Transverse colon (tissue), 4 donors: ENCODE measurements at regions not wholly inside any gene's neighbourhood (a gene's known extent, or its start where the extent isn't known, plus 50 kb on each side); places are given as distances from the start of the nearest gene placed in this dataset.

Source experiments
- CTCF ChIP-seq, 5 experiments: fragments of 200-600 bp in 3 of 5; fragments of 450-650 bp in 2 of 5; sonication (generic) in 3 of 5; IDR thresholded peaks; 1 replicate in 2 of 5; 2 replicates in 3 of 5; pipeline ENCODE4 v1.5.1; 2016 to 2017; ENCODE audit warnings: antibody characterized with exemption in 5 of 5, inconsistent platforms in 3 of 5, mild to moderate bottlenecking in 2 of 5, moderate library complexity in 1 of 5
- EP300 ChIP-seq: sonication (generic); formaldehyde crosslinking; IDR thresholded peaks from one replicate; pipeline ENCODE4 v1.6.1; 2017; ENCODE audit warnings: antibody characterized with exemption, low read depth
- POLR2A ChIP-seq: fragments of 450-650 bp; IDR thresholded peaks from one replicate; pipeline ENCODE4 v1.6.1; 2016; ENCODE audit warnings: antibody characterized with exemption, mild to moderate bottlenecking, moderate library complexity
- POLR2AphosphoS5 ChIP-seq, 3 donors: sonication (generic); formaldehyde crosslinking; IDR thresholded peaks; one replicate each; pipeline ENCODE4 v1.6.1; 2016; ENCODE audit warnings: antibody characterized with exemption in 3 of 3

GRCh38 chr17:34486761-34487160, 92.6 kb upstream of the TMEM132E start:
- no peak for TF ChIP-seq CTCF (IDR thresholded peaks at IDR 0.05)
- TF ChIP-seq POLR2AphosphoS5 (IDR thresholded peaks at IDR 0.05): no peak
- no peak for TF ChIP-seq POLR2A
- TF ChIP-seq EP300: no peak
